ENCODE measurements at regions not wholly inside any gene's neighbourhood (a gene's known extent, or its start where the extent isn't known, plus 50 kb on each side); places are given as distances from the start of the nearest gene placed in this dataset.

DNA sequence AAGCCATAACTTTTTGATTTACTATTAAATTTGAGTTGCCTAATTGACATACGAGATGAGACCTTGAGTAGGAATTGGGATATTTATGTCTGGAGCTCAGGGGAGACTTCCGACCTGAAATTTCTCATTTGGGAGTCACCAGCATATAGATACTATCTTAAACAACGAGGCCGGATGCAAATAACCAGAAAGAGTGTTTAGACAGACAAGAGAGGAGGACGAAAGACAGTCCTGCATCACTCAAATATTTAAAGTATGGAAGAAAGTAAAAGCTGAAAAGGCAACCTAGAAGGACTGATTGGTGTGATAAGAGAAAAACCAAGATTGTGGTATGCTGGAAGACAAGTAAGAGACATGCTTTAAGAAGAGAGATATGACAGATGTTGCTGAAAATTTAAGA, 675.0 kb upstream of the NUDT12 start:
- TF ChIP-seq, protein P1, sequence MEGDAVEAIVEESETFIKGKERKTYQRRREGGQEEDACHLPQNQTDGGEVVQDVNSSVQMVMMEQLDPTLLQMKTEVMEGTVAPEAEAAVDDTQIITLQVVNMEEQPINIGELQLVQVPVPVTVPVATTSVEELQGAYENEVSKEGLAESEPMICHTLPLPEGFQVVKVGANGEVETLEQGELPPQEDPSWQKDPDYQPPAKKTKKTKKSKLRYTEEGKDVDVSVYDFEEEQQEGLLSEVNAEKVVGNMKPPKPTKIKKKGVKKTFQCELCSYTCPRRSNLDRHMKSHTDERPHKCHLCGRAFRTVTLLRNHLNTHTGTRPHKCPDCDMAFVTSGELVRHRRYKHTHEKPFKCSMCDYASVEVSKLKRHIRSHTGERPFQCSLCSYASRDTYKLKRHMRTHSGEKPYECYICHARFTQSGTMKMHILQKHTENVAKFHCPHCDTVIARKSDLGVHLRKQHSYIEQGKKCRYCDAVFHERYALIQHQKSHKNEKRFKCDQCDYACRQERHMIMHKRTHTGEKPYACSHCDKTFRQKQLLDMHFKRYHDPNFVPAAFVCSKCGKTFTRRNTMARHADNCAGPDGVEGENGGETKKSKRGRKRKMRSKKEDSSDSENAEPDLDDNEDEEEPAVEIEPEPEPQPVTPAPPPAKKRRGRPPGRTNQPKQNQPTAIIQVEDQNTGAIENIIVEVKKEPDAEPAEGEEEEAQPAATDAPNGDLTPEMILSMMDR (conservative IDR thresholded peaks at IDR 0.05; ENCODE audit: low read length), result no peak
- TF ChIP-seq EZH2phosphoT487 (IDR thresholded peaks at IDR 0.05; ENCODE audit: borderline replicate concordance, low read depth, low read length), result no peak
